HG02763 (cell line): ENCODE measurements at regions not wholly inside any gene's neighbourhood (a gene's known extent, or its start where the extent isn't known, plus 50 kb on each side); places are given as distances from the start of the nearest gene placed in this dataset.

Source experiments
- ATAC-seq: cut with Tn5 transposase; IDR thresholded peaks from one replicate; pipeline ENCODE4 v1.9.1; 2021; ENCODE audit warnings: mild to moderate bottlenecking, moderate library complexity; ENCODE audit not compliant: unreplicated experiment

- no peak for ATAC-seq
Measured at GRCh38 chr15:96414875-96415274, 84.4 kb downstream of the NR2F2 start.

- ATAC-seq, result no peak
Measured at GRCh38 chr15:96415513-96416217, 85.2 kb downstream of the NR2F2 start.

GRCh38 chr15:96416218-96416933 is 85.9 kb downstream of the NR2F2 start:
- no peak for ATAC-seq

GRCh38 chr15:96416934-96417759 is 86.6 kb downstream of the NR2F2 start:
- ATAC-seq, result no peak

- ATAC-seq, result no peak
Measured at GRCh38 chr15:96417760-96418130, 87.2 kb downstream of the NR2F2 start.

- no peak for ATAC-seq
Measured at GRCh38 chr15:96418146-96418545, 87.6 kb downstream of the NR2F2 start.

- ATAC-seq, result no peak
Measured at GRCh38 chr15:96421178-96421601, 90.7 kb downstream of the NR2F2 start.

GRCh38 chr15:96422125-96422524 is 91.6 kb downstream of the NR2F2 start:
- ATAC-seq, result no peak

- ATAC-seq, result no peak
Measured at GRCh38 chr15:96424674-96425073, 94.2 kb downstream of the NR2F2 start.

- no peak for ATAC-seq
Measured at GRCh38 chr15:96428742-96429141, 98.2 kb downstream of the NR2F2 start.

- no peak for ATAC-seq
Measured at GRCh38 chr15:96431786-96432185, 101.3 kb downstream of the NR2F2 start.

GRCh38 chr15:96435022-96435421 is 104.5 kb downstream of the NR2F2 start:
- no peak for ATAC-seq

- no peak for ATAC-seq
Measured at GRCh38 chr15:96435841-96436240, 105.3 kb downstream of the NR2F2 start.

GRCh38 chr15:96440978-96441377 is 110.5 kb downstream of the NR2F2 start:
- no peak for ATAC-seq

GRCh38 chr15:96442076-96442475 is 111.6 kb downstream of the NR2F2 start:
- ATAC-seq, result no peak

GRCh38 chr15:96444865-96445264 is 114.4 kb downstream of the NR2F2 start:
- no peak for ATAC-seq

GRCh38 chr15:96448923-96449322 is 118.4 kb downstream of the NR2F2 start:
- no peak for ATAC-seq

GRCh38 chr15:96457841-96458240 is 127.3 kb downstream of the NR2F2 start:
- ATAC-seq, result no peak

- ATAC-seq, result no peak
Measured at GRCh38 chr15:96460106-96460505, 129.6 kb downstream of the NR2F2 start.

- ATAC-seq, result no peak
Measured at GRCh38 chr15:96462768-96463750, 132.6 kb downstream of the NR2F2 start.
